H1 (cell line): ENCODE measurements at regions not wholly inside any gene's neighbourhood (a gene's known extent, or its start where the extent isn't known, plus 50 kb on each side); places are given as distances from the start of the nearest gene placed in this dataset.

Source experiments
- CHD2 ChIP-seq: IDR thresholded peaks from 2 replicates; pipeline ENCODE4 v1.6.1; 2012; ENCODE audit warnings: low read length, improper control_type of control experiment
- EGR1 ChIP-seq: IDR thresholded peaks from 2 replicates; pipeline ENCODE4 v1.6.1; 2011; ENCODE audit warnings: low read depth, low read length, borderline replicate concordance
- PHF8 ChIP-seq: fragments of 200-600 bp; sonication (generic); conservative IDR thresholded peaks from 2 replicates; pipeline ENCODE4 v1.7.1; 2012; ENCODE audit warnings: low read depth, mild to moderate bottlenecking, inconsistent platforms, low read length, moderate library complexity

DNA sequence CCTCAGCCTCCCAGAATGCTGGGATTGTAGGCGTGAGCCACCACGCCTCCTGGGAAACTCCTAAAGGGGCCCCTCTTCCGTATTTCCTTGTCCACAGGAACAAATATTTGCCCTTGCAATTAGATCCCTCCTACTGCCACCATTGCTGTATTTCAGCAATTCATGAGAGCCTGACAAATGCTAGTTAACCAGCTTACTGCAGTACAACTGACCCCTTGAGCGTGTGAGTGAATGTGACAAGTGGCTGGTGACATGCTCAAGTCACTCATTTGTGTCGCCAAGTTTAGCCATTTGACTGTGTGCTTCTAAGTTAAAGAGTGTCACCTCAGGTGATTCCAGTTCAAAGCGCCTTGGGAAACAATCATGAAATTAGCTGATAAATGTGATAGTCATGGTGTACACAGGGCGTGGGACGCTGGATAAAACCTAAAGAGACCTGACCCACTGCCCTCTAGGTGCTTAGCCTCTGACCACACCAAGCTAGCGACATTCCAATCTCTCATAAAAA lies 56.1 kb upstream of the MAP1LC3B2 start (continued):
- TF ChIP-seq PHF8 (no peak), EGR1 (no peak), CHD2 (no peak)
